ENCODE measurements at regions not wholly inside any gene's neighbourhood (a gene's known extent, or its start where the extent isn't known, plus 50 kb on each side); places are given as distances from the start of the nearest gene placed in this dataset.

DNA sequence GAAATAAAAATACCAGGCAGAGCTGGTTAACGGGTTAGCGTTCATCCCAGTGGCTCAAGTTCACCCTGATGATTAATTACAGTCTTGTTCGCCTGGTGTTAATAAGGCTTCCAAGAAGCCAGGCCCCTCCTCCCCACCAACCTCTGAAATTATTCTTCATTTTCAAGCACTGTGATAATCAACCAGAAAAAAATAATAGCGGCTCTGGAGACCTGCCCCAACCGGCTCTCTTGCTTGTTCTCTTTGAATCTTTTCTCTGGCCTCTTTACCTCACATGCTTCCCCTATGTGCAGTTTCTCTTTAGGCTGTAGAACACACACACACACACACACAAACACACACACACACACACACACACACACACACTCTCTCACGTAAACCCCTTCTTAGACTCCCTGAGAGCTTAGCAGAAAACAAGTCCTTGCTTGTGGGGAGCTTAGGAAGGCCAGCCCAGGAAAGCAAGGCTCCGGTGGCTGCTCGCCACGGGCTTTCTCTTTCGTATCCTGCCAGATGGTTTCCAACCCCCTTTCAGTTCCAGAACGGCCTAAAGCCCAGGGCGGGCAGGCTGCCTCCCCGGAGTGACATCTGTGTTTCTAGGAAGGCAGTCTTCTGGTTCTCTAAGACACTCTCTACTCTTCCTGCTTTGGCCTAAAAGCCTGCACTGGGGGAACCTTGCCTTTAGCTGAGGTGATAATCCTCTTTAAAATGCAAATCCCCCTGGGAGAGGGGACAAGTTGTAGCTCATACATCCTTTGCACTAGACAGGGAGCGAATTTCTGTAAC is 106.4 kb upstream of the SESN3 start:
- TF ChIP-seq, protein P1, sequence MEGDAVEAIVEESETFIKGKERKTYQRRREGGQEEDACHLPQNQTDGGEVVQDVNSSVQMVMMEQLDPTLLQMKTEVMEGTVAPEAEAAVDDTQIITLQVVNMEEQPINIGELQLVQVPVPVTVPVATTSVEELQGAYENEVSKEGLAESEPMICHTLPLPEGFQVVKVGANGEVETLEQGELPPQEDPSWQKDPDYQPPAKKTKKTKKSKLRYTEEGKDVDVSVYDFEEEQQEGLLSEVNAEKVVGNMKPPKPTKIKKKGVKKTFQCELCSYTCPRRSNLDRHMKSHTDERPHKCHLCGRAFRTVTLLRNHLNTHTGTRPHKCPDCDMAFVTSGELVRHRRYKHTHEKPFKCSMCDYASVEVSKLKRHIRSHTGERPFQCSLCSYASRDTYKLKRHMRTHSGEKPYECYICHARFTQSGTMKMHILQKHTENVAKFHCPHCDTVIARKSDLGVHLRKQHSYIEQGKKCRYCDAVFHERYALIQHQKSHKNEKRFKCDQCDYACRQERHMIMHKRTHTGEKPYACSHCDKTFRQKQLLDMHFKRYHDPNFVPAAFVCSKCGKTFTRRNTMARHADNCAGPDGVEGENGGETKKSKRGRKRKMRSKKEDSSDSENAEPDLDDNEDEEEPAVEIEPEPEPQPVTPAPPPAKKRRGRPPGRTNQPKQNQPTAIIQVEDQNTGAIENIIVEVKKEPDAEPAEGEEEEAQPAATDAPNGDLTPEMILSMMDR (IDR thresholded peaks at IDR 0.05), result no peak
- no peak for TF ChIP-seq ZFX (IDR thresholded peaks at IDR 0.05; ENCODE audit: borderline replicate concordance)
